Fibroblast of lung (primary cell): ENCODE measurements at regions not wholly inside any gene's neighbourhood (a gene's known extent, or its start where the extent isn't known, plus 50 kb on each side); places are given as distances from the start of the nearest gene placed in this dataset.

Source experiments
- EZH2 ChIP-seq: IDR thresholded peaks from 2 replicates; pipeline ENCODE4 v1.5.1; 2012; ENCODE audit warnings: low read length, control low read depth, mild to moderate bottlenecking; ENCODE audit errors: missing control alignments
- TF ChIP-seq, protein P1 (sequence below), 2 donors: IDR thresholded peaks in 1 of 2; conservative IDR thresholded peaks in 1 of 2; 1 replicate in 1 of 2; 2 replicates in 1 of 2; pipeline ENCODE4 v1.5.1; 2011 to 2012; ENCODE audit warnings: low read length in 2 of 2, control low read depth in 1 of 2, inconsistent platforms in 1 of 2, low read depth in 1 of 2, mild to moderate bottlenecking in 1 of 2

DNA sequence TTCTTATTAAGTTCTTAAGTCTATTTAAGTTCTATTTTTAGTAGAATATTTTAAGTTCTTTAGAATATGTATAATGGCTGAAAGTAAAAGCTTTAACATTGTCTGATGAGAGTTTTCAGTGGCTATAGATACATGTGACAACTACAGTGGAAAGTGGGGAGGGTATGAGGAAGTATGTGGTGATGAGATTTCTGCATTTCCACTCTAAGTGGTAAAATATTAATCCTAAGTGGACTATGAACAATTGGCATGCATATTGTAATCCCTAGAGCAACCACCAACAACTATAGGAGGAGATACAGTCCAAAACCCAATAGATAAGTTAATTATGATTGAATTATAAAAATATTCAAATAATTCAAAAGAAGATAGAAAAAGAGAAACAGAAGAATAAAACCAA, 183.6 kb downstream of the GADD45G start:
- TF ChIP-seq, protein P1, sequence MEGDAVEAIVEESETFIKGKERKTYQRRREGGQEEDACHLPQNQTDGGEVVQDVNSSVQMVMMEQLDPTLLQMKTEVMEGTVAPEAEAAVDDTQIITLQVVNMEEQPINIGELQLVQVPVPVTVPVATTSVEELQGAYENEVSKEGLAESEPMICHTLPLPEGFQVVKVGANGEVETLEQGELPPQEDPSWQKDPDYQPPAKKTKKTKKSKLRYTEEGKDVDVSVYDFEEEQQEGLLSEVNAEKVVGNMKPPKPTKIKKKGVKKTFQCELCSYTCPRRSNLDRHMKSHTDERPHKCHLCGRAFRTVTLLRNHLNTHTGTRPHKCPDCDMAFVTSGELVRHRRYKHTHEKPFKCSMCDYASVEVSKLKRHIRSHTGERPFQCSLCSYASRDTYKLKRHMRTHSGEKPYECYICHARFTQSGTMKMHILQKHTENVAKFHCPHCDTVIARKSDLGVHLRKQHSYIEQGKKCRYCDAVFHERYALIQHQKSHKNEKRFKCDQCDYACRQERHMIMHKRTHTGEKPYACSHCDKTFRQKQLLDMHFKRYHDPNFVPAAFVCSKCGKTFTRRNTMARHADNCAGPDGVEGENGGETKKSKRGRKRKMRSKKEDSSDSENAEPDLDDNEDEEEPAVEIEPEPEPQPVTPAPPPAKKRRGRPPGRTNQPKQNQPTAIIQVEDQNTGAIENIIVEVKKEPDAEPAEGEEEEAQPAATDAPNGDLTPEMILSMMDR (conservative IDR thresholded peaks at IDR 0.05 in 1 of 2, IDR thresholded peaks at IDR 0.05 in 1 of 2; ENCODE audit: low read depth in 1 of 2, low read length in 2 of 2) = no peak
- TF ChIP-seq EZH2 = no peak
